ENCODE measurements at regions not wholly inside any gene's neighbourhood (a gene's known extent, or its start where the extent isn't known, plus 50 kb on each side); places are given as distances from the start of the nearest gene placed in this dataset.

GRCh38 chr4:108256538-108256937 lies 87.8 kb upstream of the LEF1 start:
- no peak for TF ChIP-seq CTCF (IDR thresholded peaks at IDR 0.05; ENCODE audit: low read depth, low read length, missing control alignments)
- H3K4me3 ChIP-seq (replicated peaks; ENCODE audit: low read depth, low read length) = no peak overlapping the region
- no peak for DNase-seq (ENCODE audit: extremely low read depth, low read depth)

- H3K4me3 ChIP-seq (replicated peaks; ENCODE audit: low read depth, low read length) = no peak overlapping the region
- no peak for TF ChIP-seq CTCF (IDR thresholded peaks at IDR 0.05; ENCODE audit: low read depth, low read length, missing control alignments)
- no peak for DNase-seq (ENCODE audit: extremely low read depth, low read depth)
Measured at GRCh38 chr4:108255203-108255747, 86.5 kb upstream of the LEF1 start.

GRCh38 chr4:108249397-108249796 lies 80.7 kb upstream of the LEF1 start:
- no peak overlapping the region for H3K4me3 ChIP-seq (replicated peaks; ENCODE audit: low read depth, low read length)
- no peak for DNase-seq (ENCODE audit: extremely low read depth, low read depth)
- no peak for TF ChIP-seq CTCF (IDR thresholded peaks at IDR 0.05; ENCODE audit: low read depth, low read length, missing control alignments)

GRCh38 chr4:108247387-108248049 lies 78.8 kb upstream of the LEF1 start:
- no peak for DNase-seq (ENCODE audit: extremely low read depth, low read depth)
- no peak overlapping the region for H3K4me3 ChIP-seq (replicated peaks; ENCODE audit: low read depth, low read length)

GRCh38 chr4:108244606-108245005 lies 75.9 kb upstream of the LEF1 start:
- no peak for TF ChIP-seq CTCF (IDR thresholded peaks at IDR 0.05; ENCODE audit: low read depth, low read length, missing control alignments)
- H3K4me3 ChIP-seq (replicated peaks; ENCODE audit: low read depth, low read length) = no peak overlapping the region
- no peak for DNase-seq (ENCODE audit: extremely low read depth, low read depth)

More at GRCh38 chr4:108247387-108248049, 78.8 kb upstream of the LEF1 start:
- no peak for TF ChIP-seq CTCF (IDR thresholded peaks at IDR 0.05; ENCODE audit: low read depth, low read length, missing control alignments)

GRCh38 chr4:108240366-108240765 lies 71.6 kb upstream of the LEF1 start:
- TF ChIP-seq CTCF (IDR thresholded peaks at IDR 0.05; ENCODE audit: low read depth, low read length, missing control alignments) = no peak
- DNase-seq (ENCODE audit: extremely low read depth, low read depth) = no peak
- no peak overlapping the region for H3K4me3 ChIP-seq (replicated peaks; ENCODE audit: low read depth, low read length)

GRCh38 chr4:108237693-108238092 lies 69.0 kb upstream of the LEF1 start:
- no peak for DNase-seq (ENCODE audit: extremely low read depth, low read depth)
- TF ChIP-seq CTCF (IDR thresholded peaks at IDR 0.05; ENCODE audit: low read depth, low read length, missing control alignments) = no peak
- no peak overlapping the region for H3K4me3 ChIP-seq (replicated peaks; ENCODE audit: low read depth, low read length)
